ENCODE measurements at regions not wholly inside any gene's neighbourhood (a gene's known extent, or its start where the extent isn't known, plus 50 kb on each side); places are given as distances from the start of the nearest gene placed in this dataset.
"Not testable (repeated sequence)": the region's sequence is repeated elsewhere in the genome, so short reads cannot be mapped to it uniquely, and the experiment has no call there.

GRCh38 chr14:101256266-101256665 is 305.0 kb upstream of the DIO3 start:
- 40 to 47% methylated on average over 5 of the region's 5 CpGs for WGBS, 2 donors
- TF ChIP-seq CTCF (IDR thresholded peaks at IDR 0.05) (no peak), POLR2A (IDR thresholded peaks at IDR 0.05) (no peak)
- DNase-seq (ENCODE audit: low spot score in 2 of 2) = no peak
- intact Hi-C loops (cut with DNase I; ENCODE audit: low total_unique reads) = no loop called here
- H3K4me3 ChIP-seq (ENCODE audit: low read depth, poor library complexity, severe bottlenecking) = no peak overlapping the region

GRCh38 chr14:101257551-101257950 is 303.7 kb upstream of the DIO3 start:
- intact Hi-C loops (cut with DNase I; ENCODE audit: low total_unique reads) = no loop called here
- no peak for DNase-seq (ENCODE audit: low spot score in 2 of 2)
- no peak overlapping the region for H3K4me3 ChIP-seq (ENCODE audit: low read depth, poor library complexity, severe bottlenecking)
- TF ChIP-seq POLR2A (IDR thresholded peaks at IDR 0.05) (no peak), CTCF (IDR thresholded peaks at IDR 0.05) (no peak)
- 63 to 68% methylated on average over 6 of the region's 6 CpGs for WGBS, 2 donors

GRCh38 chr14:101259748-101260147 is 301.5 kb upstream of the DIO3 start:
- no peak overlapping the region for H3K4me3 ChIP-seq (ENCODE audit: low read depth, poor library complexity, severe bottlenecking)
- no peak for DNase-seq (ENCODE audit: low spot score in 2 of 2)
- intact Hi-C loops (cut with DNase I; ENCODE audit: low total_unique reads) = no loop called here
- TF ChIP-seq POLR2A (IDR thresholded peaks at IDR 0.05) (no peak), CTCF (IDR thresholded peaks at IDR 0.05) (no peak)
- WGBS, 2 donors = 73 to 82% methylated on average over 1 of the region's 1 CpG

GRCh38 chr14:101266441-101266840 is 294.9 kb upstream of the DIO3 start:
- intact Hi-C loops (cut with DNase I; ENCODE audit: low total_unique reads); DNase-seq (ENCODE audit: low spot score in 2 of 2): not testable (repeated sequence)
- whole genome bisulfite sequencing, 2 donors = 97 to 98% methylated on average over 14 to 16 of the region's 20 CpGs

GRCh38 chr14:101273091-101273490 is 288.2 kb upstream of the DIO3 start:
- no peak for DNase-seq (ENCODE audit: low spot score in 2 of 2)
- H3K4me3 ChIP-seq (ENCODE audit: low read depth, poor library complexity, severe bottlenecking) = no peak overlapping the region
- no peak for TF ChIP-seq POLR2A (IDR thresholded peaks at IDR 0.05)
- TF ChIP-seq CTCF (IDR thresholded peaks at IDR 0.05) = no peak
- intact Hi-C loops (cut with DNase I; ENCODE audit: low total_unique reads) = no loop called here

More at GRCh38 chr14:101266441-101266840, 294.9 kb upstream of the DIO3 start:
- H3K4me3 ChIP-seq (ENCODE audit: low read depth, poor library complexity, severe bottlenecking) = not testable (repeated sequence)

GRCh38 chr14:101276309-101277091 is 284.8 kb upstream of the DIO3 start:
- no peak overlapping the region for H3K4me3 ChIP-seq (ENCODE audit: low read depth, poor library complexity, severe bottlenecking)
- WGBS, 2 donors = 31 to 44% methylated on average over 4 of the region's 4 CpGs
- intact Hi-C loops (cut with DNase I; ENCODE audit: low total_unique reads) = no loop called here
- no peak for DNase-seq (ENCODE audit: low spot score in 2 of 2)
- TF ChIP-seq CTCF (IDR thresholded peaks at IDR 0.05) (no peak), POLR2A (IDR thresholded peaks at IDR 0.05) (no peak)
